ENCODE measurements at regions not wholly inside any gene's neighbourhood (a gene's known extent, or its start where the extent isn't known, plus 50 kb on each side); places are given as distances from the start of the nearest gene placed in this dataset.

- DNase-seq, result no peak
- Histone ChIP-seq H3K4me1 (no peaks in the 10 kb centered on the region), H3K4me3 (ENCODE audit: low read depth, low read length) (no peak overlapping the region), H3K9me3 (no peaks in the 10 kb centered on the region), H3K27me3 (no peaks in the 10 kb centered on the region), H3K36me3 (no peaks in the 10 kb centered on the region)
- no peak for TF ChIP-seq CTCF (IDR thresholded peaks at IDR 0.05; ENCODE audit: low read depth, low read length)
Observed at GRCh38 chr4:34854451-34854850, 1389.9 kb downstream of the ARAP2 start.

GRCh38 chr4:34861666-34862065 is 1382.6 kb downstream of the ARAP2 start:
- Histone ChIP-seq H3K9me3 (no peaks in the 10 kb centered on the region), H3K36me3 (no peaks in the 10 kb centered on the region)

GRCh38 chr4:34878961-34879360 is 1365.4 kb downstream of the ARAP2 start:
- Histone ChIP-seq H3K4me3 (ENCODE audit: low read depth, low read length) (no peak overlapping the region), H3K27me3 (no peaks in the 10 kb centered on the region), H3K36me3 (no peaks in the 10 kb centered on the region), H3K9me3 (no peaks in the 10 kb centered on the region), H3K4me1 (no peaks in the 10 kb centered on the region)
- peak; percentile 11; the same call in 1 of the 2 replicates for TF ChIP-seq CTCF (IDR thresholded peaks at IDR 0.05; ENCODE audit: low read depth, low read length)
- no peak for DNase-seq

More at GRCh38 chr4:34861666-34862065, 1382.6 kb downstream of the ARAP2 start:
- Histone ChIP-seq H3K4me1 (no peaks in the 10 kb centered on the region), H3K27me3 (no peaks in the 10 kb centered on the region), H3K4me3 (ENCODE audit: low read depth, low read length) (no peak overlapping the region)
- no peak for DNase-seq
- no peak for TF ChIP-seq CTCF (IDR thresholded peaks at IDR 0.05; ENCODE audit: low read depth, low read length)

GRCh38 chr4:34880246-34880645 is 1364.1 kb downstream of the ARAP2 start:
- Histone ChIP-seq H3K27me3 (no peaks in the 10 kb centered on the region), H3K4me3 (ENCODE audit: low read depth, low read length) (no peak overlapping the region), H3K4me1 (no peaks in the 10 kb centered on the region), H3K9me3 (no peaks in the 10 kb centered on the region), H3K36me3 (no peaks in the 10 kb centered on the region)
- no peak for DNase-seq
- no peak for TF ChIP-seq CTCF (IDR thresholded peaks at IDR 0.05; ENCODE audit: low read depth, low read length)

DNA sequence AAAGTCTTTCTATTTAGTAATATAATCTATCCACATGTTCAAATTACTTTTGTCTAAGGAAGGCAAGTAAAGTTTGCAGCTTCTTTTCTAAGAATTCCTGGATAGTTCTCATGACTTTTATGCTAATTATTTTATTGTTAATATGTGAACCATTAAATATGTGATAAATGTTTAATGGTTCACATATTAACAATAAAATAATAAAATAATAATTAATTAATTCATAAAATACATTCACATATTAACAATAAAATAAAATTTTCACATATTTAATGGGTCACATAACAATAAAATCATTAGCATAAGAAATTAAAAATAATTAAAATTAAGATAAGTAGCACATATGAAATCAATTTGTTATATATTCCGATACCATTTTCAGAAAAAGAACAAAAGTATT is 1352.4 kb downstream of the ARAP2 start:
- no peak for TF ChIP-seq CTCF (IDR thresholded peaks at IDR 0.05; ENCODE audit: low read depth, low read length)
- H3K4me3 ChIP-seq (ENCODE audit: low read depth, low read length), result no peak overlapping the region
- H3K36me3 ChIP-seq, result no peaks in the 10 kb centered on the region
- no peaks in the 10 kb centered on the region for H3K9me3 ChIP-seq
- no peaks in the 10 kb centered on the region for H3K4me1 ChIP-seq
- no peaks in the 10 kb centered on the region for H3K27me3 ChIP-seq
- DNase-seq, result no peak

DNA sequence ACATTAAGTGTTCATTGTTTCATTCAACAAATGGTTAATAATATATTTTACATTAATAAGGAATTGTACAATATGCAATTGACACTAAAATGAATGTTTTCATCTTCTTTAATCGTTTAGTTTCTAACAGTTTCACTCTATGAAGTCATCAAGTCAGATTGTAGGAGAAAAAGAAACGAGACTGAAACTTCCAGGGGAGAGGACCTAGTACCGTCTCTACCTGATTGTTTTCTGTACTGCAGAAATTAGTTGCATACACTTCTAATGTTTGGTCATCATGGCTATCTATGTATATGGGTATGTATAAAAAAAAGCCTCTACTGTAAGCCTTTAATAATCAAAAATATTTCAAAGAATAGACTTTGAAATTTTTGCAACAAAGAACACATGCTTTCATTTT is 1350.9 kb downstream of the ARAP2 start:
- no peaks in the 10 kb centered on the region for H3K27me3 ChIP-seq
- H3K4me3 ChIP-seq (ENCODE audit: low read depth, low read length), result no peak overlapping the region
- TF ChIP-seq CTCF (IDR thresholded peaks at IDR 0.05; ENCODE audit: low read depth, low read length), result no peak
- DNase-seq, result no peak
- no peaks in the 10 kb centered on the region for H3K4me1 ChIP-seq
- no peaks in the 10 kb centered on the region for H3K36me3 ChIP-seq
- H3K9me3 ChIP-seq, result no peaks in the 10 kb centered on the region

Data from BE2C (cell line).